ENCODE measurements at regions not wholly inside any gene's neighbourhood (a gene's known extent, or its start where the extent isn't known, plus 50 kb on each side); places are given as distances from the start of the nearest gene placed in this dataset.

- TF ChIP-seq, protein P1, sequence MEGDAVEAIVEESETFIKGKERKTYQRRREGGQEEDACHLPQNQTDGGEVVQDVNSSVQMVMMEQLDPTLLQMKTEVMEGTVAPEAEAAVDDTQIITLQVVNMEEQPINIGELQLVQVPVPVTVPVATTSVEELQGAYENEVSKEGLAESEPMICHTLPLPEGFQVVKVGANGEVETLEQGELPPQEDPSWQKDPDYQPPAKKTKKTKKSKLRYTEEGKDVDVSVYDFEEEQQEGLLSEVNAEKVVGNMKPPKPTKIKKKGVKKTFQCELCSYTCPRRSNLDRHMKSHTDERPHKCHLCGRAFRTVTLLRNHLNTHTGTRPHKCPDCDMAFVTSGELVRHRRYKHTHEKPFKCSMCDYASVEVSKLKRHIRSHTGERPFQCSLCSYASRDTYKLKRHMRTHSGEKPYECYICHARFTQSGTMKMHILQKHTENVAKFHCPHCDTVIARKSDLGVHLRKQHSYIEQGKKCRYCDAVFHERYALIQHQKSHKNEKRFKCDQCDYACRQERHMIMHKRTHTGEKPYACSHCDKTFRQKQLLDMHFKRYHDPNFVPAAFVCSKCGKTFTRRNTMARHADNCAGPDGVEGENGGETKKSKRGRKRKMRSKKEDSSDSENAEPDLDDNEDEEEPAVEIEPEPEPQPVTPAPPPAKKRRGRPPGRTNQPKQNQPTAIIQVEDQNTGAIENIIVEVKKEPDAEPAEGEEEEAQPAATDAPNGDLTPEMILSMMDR (IDR thresholded peaks at IDR 0.05): no peak
- TF ChIP-seq POLR2A (IDR thresholded peaks at IDR 0.05): no peak
Measured at GRCh38 chr16:80085606-80086005, 455.2 kb upstream of the DYNLRB2 start.

Data from Peyer's patch (tissue), 4 donors.